ENCODE measurements at regions not wholly inside any gene's neighbourhood (a gene's known extent, or its start where the extent isn't known, plus 50 kb on each side); places are given as distances from the start of the nearest gene placed in this dataset.
"Not testable (repeated sequence)": the region's sequence is repeated elsewhere in the genome, so short reads cannot be mapped to it uniquely, and the experiment has no call there.

DNA sequence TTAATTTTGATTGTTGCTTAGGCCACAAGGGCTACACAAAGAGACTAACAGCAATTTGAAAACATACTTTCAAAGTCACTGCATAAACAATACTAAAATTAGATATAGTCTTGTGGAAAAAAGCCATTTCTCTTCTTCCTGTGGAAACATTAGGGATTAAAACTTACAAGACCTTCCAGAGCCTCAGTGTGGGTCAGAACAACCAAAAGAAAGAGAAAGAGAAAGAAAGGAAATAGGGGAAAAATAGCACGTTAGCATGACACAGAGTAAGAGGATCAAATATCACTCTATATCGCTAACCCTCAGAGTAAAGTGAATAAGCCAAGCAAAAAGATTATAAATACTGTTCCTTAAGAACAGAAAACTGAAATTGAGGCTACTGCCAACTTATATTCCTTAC, 127.8 kb upstream of the DIAPH2 start:
- TF ChIP-seq, protein P1, sequence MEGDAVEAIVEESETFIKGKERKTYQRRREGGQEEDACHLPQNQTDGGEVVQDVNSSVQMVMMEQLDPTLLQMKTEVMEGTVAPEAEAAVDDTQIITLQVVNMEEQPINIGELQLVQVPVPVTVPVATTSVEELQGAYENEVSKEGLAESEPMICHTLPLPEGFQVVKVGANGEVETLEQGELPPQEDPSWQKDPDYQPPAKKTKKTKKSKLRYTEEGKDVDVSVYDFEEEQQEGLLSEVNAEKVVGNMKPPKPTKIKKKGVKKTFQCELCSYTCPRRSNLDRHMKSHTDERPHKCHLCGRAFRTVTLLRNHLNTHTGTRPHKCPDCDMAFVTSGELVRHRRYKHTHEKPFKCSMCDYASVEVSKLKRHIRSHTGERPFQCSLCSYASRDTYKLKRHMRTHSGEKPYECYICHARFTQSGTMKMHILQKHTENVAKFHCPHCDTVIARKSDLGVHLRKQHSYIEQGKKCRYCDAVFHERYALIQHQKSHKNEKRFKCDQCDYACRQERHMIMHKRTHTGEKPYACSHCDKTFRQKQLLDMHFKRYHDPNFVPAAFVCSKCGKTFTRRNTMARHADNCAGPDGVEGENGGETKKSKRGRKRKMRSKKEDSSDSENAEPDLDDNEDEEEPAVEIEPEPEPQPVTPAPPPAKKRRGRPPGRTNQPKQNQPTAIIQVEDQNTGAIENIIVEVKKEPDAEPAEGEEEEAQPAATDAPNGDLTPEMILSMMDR (IDR thresholded peaks at IDR 0.05; ENCODE audit: low read depth, low read length) = no peak
- no peak for TF ChIP-seq MYC (IDR thresholded peaks at IDR 0.05; ENCODE audit: low read depth, low read length)
- TF ChIP-seq, protein P2, sequence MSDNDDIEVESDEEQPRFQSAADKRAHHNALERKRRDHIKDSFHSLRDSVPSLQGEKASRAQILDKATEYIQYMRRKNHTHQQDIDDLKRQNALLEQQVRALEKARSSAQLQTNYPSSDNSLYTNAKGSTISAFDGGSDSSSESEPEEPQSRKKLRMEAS (IDR thresholded peaks at IDR 0.05; ENCODE audit: low read depth, low read length) = no peak
- no peak for TF ChIP-seq POLR2A (IDR thresholded peaks at IDR 0.05; ENCODE audit: extremely low read depth, insufficient read length)
- no peak for DNase-seq (ENCODE audit: low read depth)
- no peak overlapping the region for H3K4me3 ChIP-seq (ENCODE audit: low read depth, low read length)

DNA sequence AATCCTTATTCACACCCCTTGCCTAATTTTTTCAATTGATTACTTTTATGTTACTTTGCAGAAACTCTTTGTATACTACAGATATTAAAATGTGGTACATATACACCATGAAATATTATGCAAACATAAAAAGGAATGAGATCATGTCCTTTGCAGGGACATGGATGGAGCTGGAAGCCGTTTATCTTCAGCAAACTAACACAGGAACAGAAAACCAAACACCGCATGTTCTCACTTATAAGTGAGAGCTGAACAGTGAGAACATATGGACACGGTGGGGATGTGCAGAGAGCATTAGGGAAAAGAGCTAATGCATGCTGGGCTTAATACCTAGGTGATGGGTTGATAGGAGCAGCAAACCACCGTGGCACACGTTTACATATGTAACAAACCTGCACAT, 123.5 kb upstream of the DIAPH2 start:
- DNase-seq (ENCODE audit: low read depth); H3K4me3 ChIP-seq (ENCODE audit: low read depth, low read length): not testable (repeated sequence)

DNA sequence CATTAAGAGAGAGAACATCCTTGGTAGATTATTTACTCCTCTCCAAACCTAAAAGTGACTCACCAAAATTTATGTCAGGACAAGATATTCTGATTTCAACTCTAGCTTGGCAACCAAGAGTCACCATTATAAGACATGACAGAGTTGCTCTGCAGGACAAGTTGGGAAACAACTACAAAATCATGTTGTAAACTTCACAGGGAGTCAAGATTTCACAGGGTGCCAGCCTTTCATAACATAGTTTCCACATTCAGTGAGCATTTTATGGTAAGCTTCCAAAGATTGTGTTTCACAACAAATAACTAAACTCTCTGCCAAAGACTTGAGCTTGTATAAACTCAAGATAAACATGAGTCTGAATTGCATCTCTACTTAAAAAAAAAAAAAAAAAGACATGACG, 121.0 kb upstream of the DIAPH2 start:
- no peak overlapping the region for H3K4me3 ChIP-seq (ENCODE audit: low read depth, low read length)
- DNase-seq (ENCODE audit: low read depth) = no peak
- TF ChIP-seq POLR2A (IDR thresholded peaks at IDR 0.05; ENCODE audit: extremely low read depth, insufficient read length) (no peak), MYC (IDR thresholded peaks at IDR 0.05; ENCODE audit: low read depth, low read length) (no peak)
- TF ChIP-seq, protein P1 (IDR thresholded peaks at IDR 0.05; ENCODE audit: low read depth, low read length) = no peak
- TF ChIP-seq, protein P2 (IDR thresholded peaks at IDR 0.05; ENCODE audit: low read depth, low read length) = no peak

DNA sequence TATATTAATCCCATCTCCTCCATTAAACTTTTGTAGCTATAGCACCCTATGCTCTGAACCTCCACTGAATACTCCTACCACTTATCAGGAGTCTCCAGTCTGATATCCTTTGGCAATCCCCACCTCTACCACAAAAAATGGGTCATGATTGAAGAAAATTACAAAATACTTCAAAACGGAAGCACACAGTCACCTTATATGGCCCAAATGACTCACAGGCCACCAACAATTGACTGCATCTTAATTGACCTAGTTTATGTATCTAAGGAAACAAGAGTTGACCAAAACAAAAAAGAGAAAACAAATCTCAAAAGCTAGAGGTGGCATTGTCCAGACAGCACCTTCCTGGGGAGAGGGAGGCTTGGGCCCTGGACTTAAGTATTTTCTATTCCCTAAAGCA, 120.0 kb upstream of the DIAPH2 start:
- DNase-seq (ENCODE audit: low read depth) = no peak
- H3K4me3 ChIP-seq (ENCODE audit: low read depth, low read length) = no peak overlapping the region
- TF ChIP-seq, protein P2 (IDR thresholded peaks at IDR 0.05; ENCODE audit: low read depth, low read length) = no peak
- TF ChIP-seq MYC (IDR thresholded peaks at IDR 0.05; ENCODE audit: low read depth, low read length) = no peak
- no peak for TF ChIP-seq POLR2A (IDR thresholded peaks at IDR 0.05; ENCODE audit: extremely low read depth, insufficient read length)
- TF ChIP-seq, protein P1 (IDR thresholded peaks at IDR 0.05; ENCODE audit: low read depth, low read length) = no peak

DNA sequence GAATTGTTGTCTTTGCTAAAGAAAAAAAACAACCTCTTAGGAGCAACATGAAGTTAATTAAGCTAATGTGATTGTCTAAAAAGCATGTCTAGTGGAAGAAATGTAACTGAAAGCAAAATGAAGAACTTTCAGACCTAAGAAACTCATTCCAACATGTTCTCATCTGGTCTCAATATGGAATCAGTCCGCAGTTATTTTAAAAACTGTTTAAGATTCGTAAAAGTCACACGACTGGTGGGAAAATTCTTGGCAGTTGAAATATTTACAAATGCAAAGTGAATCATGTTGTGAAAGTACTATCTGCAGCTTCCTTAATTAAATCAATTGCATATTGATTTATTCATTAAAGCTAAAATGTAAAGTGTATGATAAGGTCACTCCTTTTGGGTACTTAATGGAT, 117.8 kb upstream of the DIAPH2 start:
- TF ChIP-seq MYC (IDR thresholded peaks at IDR 0.05; ENCODE audit: low read depth, low read length) (no peak), POLR2A (IDR thresholded peaks at IDR 0.05; ENCODE audit: extremely low read depth, insufficient read length) (no peak)
- TF ChIP-seq, protein P1 (IDR thresholded peaks at IDR 0.05; ENCODE audit: low read depth, low read length) = no peak
- TF ChIP-seq, protein P2 (IDR thresholded peaks at IDR 0.05; ENCODE audit: low read depth, low read length) = no peak

DNA sequence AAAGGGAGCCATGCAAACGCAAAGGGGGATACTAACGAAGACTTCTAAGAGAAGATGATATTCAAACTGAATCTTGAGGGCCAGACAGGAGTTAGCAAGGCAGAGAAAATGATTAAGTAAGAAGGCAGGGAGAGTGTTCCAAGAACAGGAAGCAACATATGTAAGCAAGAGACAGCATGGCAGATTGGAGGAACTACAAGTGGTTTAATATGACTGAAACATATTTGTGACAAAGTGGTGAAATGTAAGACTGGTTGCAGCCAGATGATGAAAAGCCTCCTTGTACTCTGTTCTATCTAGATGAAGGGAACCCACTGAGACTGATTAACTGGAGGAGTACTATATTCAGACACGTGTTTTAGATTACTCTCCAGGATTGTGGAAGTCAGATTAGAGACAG, 116.6 kb upstream of the DIAPH2 start:
- DNase-seq (ENCODE audit: low read depth) = peak; percentile 5
- no peak overlapping the region for H3K4me3 ChIP-seq (ENCODE audit: low read depth, low read length)
- TF ChIP-seq MYC (IDR thresholded peaks at IDR 0.05; ENCODE audit: low read depth, low read length) = no peak
- TF ChIP-seq, protein P2 (IDR thresholded peaks at IDR 0.05; ENCODE audit: low read depth, low read length) = no peak
- TF ChIP-seq, protein P1 (IDR thresholded peaks at IDR 0.05; ENCODE audit: low read depth, low read length) = no peak
- no peak for TF ChIP-seq POLR2A (IDR thresholded peaks at IDR 0.05; ENCODE audit: extremely low read depth, insufficient read length)

More for the DNA sequence above, 117.8 kb upstream of the DIAPH2 start:
- no peak overlapping the region for H3K4me3 ChIP-seq (ENCODE audit: low read depth, low read length)
- no peak for DNase-seq (ENCODE audit: low read depth)
